SU-DHL-6 (cell line): ENCODE measurements at regions not wholly inside any gene's neighbourhood (a gene's known extent, or its start where the extent isn't known, plus 50 kb on each side); places are given as distances from the start of the nearest gene placed in this dataset.

Source experiments
- H2AFZ ChIP-seq: fragments of 200-600 bp; sonication (generic); 2 replicates; pipeline ENCODE4 v1.6.1; 2014; ENCODE audit warnings: low read depth, mild to moderate bottlenecking, moderate library complexity, mixed read lengths, antibody characterized with exemption, low read length; ENCODE audit not compliant: severe bottlenecking
- H3F3A ChIP-seq: fragments of 200-600 bp; shearing (Covaris generic); 2 replicates; pipeline ENCODE4 v1.6.0; 2016; ENCODE audit warnings: antibody characterized with exemption, mild to moderate bottlenecking; ENCODE audit not compliant: insufficient read depth
- H3K27ac ChIP-seq: fragments of 200-600 bp; sonication (generic); 2 replicates; pipeline ENCODE4 v1.5.1; 2016; ENCODE audit warnings: low read depth, mild to moderate bottlenecking, low read length, moderate library complexity, mixed read lengths
- H3K27me3 ChIP-seq: fragments of 200-600 bp; sonication (generic), shearing (Covaris generic); 2 replicates; pipeline ENCODE4 v1.6.0; 2014; ENCODE audit warnings: mild to moderate bottlenecking, low read length
- H3K36me3 ChIP-seq: fragments of 200-600 bp; sonication (generic); 2 replicates; pipeline ENCODE4 v1.6.1; 2014; ENCODE audit warnings: mild to moderate bottlenecking, low read length, mixed read lengths
- H3K4me2 ChIP-seq: fragments of 300-600, 200-600 bp; shearing (Covaris generic), sonication (generic); 2 replicates; pipeline ENCODE4 v1.6.0; 2014; ENCODE audit warnings: low read length, low read depth, mild to moderate bottlenecking; ENCODE audit not compliant: poor library complexity, severe bottlenecking
- H3K4me3 ChIP-seq: fragments of 200-600 bp; sonication (generic); 2 replicates; pipeline ENCODE4 v1.5.1; 2014; ENCODE audit warnings: antibody characterized with exemption, low read length, mild to moderate bottlenecking, mixed read lengths; ENCODE audit not compliant: insufficient read depth, poor library complexity, severe bottlenecking
- H3K79me2 ChIP-seq: fragments of 200-600 bp; sonication (generic); 2 replicates; pipeline ENCODE4 v1.6.1; 2014; ENCODE audit warnings: mild to moderate bottlenecking, low read length, moderate library complexity; ENCODE audit not compliant: insufficient read depth
- H3K9ac ChIP-seq: fragments of 200-600 bp; sonication (generic); 2 replicates; pipeline ENCODE4 v1.7.0; 2014; ENCODE audit warnings: mild to moderate bottlenecking, low read length
- H3K9me2 ChIP-seq: fragments of 200-600 bp; sonication (generic); replicated peaks from 2 replicates; pipeline ENCODE4 v1.6.1; 2014; ENCODE audit warnings: low read length; ENCODE audit not compliant: insufficient read depth
- H3K9me3 ChIP-seq: fragments of 200-600 bp; sonication (generic); 2 replicates; pipeline ENCODE4 v1.6.1; 2014; ENCODE audit warnings: low read length, mixed read lengths; ENCODE audit not compliant: insufficient read depth
- H4K20me1 ChIP-seq: fragments of 200-600 bp; sonication (generic); 2 replicates; pipeline ENCODE4 v1.6.1; 2014; ENCODE audit warnings: low read depth, mild to moderate bottlenecking, antibody characterized with exemption, low read length, moderate library complexity, mixed read lengths
- EZH2phosphoT487 ChIP-seq: fragments of 200-600 bp; sonication (generic), shearing (Covaris generic); conservative IDR thresholded peaks from 2 replicates; pipeline ENCODE4 v1.6.1; 2018; ENCODE audit warnings: mild to moderate bottlenecking, antibody characterized with exemption, low read length, moderate library complexity, mixed read lengths
- TF ChIP-seq, protein P1 (sequence below): fragments of 200-600 bp; sonication (generic); IDR thresholded peaks from one replicate; pipeline ENCODE4 v1.5.1; 2017; ENCODE audit warnings: antibody characterized with exemption, mild to moderate bottlenecking, low read length, moderate library complexity; ENCODE audit not compliant: insufficient read depth, poor library complexity, severe bottlenecking

DNA sequence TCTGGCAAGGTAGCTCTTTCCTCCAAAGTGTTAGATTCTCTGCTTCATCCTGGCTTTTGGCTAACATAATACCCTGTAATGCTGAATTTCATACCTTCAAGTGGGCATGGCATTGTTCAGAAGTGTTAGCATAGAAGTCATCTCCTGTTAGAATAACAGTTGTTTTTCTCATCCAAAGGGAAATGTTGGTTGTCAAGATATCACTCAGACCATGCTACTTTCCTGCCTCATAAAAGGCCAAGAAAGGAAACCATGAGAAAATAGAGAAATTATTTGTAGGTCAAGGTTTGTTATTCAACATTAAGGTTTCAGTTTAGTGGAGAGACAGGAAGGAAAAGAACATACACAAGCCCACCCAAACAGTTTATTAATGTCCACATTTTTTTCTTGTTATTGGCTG is 472.5 kb downstream of the ARHGEF28 start:
- H4K20me1 ChIP-seq: no peaks in the 10 kb centered on the region
- H3K4me2 ChIP-seq: no peak overlapping the region
- no peaks in the 10 kb centered on the region for H3K9me2 ChIP-seq
- no peaks in the 10 kb centered on the region for H3K9me3 ChIP-seq
- H3F3A ChIP-seq: no peaks in the 10 kb centered on the region
- no peak overlapping the region for H3K9ac ChIP-seq
- no peak overlapping the region for H3K4me3 ChIP-seq
- H3K79me2 ChIP-seq: no peaks in the 10 kb centered on the region
- H3K27me3 ChIP-seq: no peaks in the 10 kb centered on the region
- no peak overlapping the region for H3K27ac ChIP-seq
- H2AFZ ChIP-seq: no peak overlapping the region
- TF ChIP-seq EZH2phosphoT487: no peak
- TF ChIP-seq, protein P1, sequence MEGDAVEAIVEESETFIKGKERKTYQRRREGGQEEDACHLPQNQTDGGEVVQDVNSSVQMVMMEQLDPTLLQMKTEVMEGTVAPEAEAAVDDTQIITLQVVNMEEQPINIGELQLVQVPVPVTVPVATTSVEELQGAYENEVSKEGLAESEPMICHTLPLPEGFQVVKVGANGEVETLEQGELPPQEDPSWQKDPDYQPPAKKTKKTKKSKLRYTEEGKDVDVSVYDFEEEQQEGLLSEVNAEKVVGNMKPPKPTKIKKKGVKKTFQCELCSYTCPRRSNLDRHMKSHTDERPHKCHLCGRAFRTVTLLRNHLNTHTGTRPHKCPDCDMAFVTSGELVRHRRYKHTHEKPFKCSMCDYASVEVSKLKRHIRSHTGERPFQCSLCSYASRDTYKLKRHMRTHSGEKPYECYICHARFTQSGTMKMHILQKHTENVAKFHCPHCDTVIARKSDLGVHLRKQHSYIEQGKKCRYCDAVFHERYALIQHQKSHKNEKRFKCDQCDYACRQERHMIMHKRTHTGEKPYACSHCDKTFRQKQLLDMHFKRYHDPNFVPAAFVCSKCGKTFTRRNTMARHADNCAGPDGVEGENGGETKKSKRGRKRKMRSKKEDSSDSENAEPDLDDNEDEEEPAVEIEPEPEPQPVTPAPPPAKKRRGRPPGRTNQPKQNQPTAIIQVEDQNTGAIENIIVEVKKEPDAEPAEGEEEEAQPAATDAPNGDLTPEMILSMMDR: no peak
- H3K36me3 ChIP-seq: no peaks in the 10 kb centered on the region

DNA sequence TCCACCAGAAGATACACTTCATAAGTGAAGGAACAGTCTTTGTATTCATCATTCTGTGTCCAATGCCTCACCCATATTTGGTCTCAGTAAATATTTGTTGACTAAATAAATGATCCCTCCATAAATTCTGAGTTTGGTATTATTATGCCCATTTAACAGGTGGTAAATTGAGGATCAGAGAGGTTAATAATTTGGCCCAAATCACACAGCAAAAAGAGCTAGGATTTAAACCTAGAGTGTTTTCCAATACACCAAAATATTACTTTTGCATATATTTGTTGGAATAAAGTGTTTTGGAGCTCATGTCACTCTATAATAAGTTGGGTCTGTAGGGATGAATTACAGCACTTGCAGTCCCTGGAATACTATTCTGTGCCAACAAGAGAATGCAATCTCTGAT is 470.3 kb downstream of the ARHGEF28 start:
- H3K4me3 ChIP-seq: no peak overlapping the region
- H3F3A ChIP-seq: no peaks in the 10 kb centered on the region
- H2AFZ ChIP-seq: no peak overlapping the region
- no peaks in the 10 kb centered on the region for H3K36me3 ChIP-seq
- H4K20me1 ChIP-seq: no peaks in the 10 kb centered on the region
- no peak for TF ChIP-seq EZH2phosphoT487
- TF ChIP-seq, protein P1: no peak
- H3K9me2 ChIP-seq: no peaks in the 10 kb centered on the region
- H3K4me2 ChIP-seq: no peak overlapping the region
- no peak overlapping the region for H3K9ac ChIP-seq
- H3K27ac ChIP-seq: no peak overlapping the region
- H3K79me2 ChIP-seq: no peaks in the 10 kb centered on the region
- no peaks in the 10 kb centered on the region for H3K9me3 ChIP-seq
- H3K27me3 ChIP-seq: no peaks in the 10 kb centered on the region

DNA sequence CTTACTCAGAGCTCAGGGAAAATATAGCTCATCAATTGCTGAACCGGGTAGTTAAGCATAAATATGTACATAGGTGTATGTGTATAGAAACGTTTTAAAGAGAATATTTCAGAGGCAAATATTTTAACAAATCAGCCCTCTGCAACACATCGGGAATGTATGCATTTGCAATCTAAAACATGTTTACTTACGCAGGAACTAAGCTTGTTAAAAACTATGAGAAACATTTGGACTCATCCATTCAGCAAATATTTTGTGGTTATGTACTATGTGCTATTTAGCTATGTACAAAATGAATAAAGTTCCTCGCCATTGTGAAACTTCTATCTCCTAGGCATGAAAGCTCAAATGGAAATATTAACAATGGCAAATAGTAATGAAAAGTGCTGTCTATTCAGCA is 469.9 kb downstream of the ARHGEF28 start:
- TF ChIP-seq EZH2phosphoT487: no peak
- TF ChIP-seq, protein P1: no peak

DNA sequence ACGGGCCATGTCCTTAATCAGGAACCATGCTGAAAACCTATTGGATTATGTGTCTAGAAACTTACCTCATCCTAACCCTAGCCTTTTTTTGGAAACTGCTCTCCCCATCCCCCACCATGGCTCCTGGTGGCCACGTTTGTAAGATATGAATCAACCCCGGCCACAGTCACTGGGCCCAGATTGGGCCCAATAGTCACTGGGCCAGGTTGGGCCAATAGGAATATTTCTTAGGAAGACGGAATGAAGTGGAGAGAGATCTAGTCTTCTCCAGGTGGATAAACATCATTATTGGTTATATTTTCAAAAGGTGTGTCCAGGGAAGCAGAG is 468.7 kb downstream of the ARHGEF28 start:
- H3K27ac ChIP-seq: no peak overlapping the region
- no peak overlapping the region for H3K9ac ChIP-seq
- no peak overlapping the region for H2AFZ ChIP-seq
- no peaks in the 10 kb centered on the region for H3K79me2 ChIP-seq
- no peaks in the 10 kb centered on the region for H3K9me2 ChIP-seq
- no peak overlapping the region for H3K4me3 ChIP-seq
- H3K27me3 ChIP-seq: no peaks in the 10 kb centered on the region
- H4K20me1 ChIP-seq: no peaks in the 10 kb centered on the region
- no peaks in the 10 kb centered on the region for H3K9me3 ChIP-seq
- no peak for TF ChIP-seq EZH2phosphoT487
- TF ChIP-seq, protein P1: no peak
- H3K36me3 ChIP-seq: no peaks in the 10 kb centered on the region
- H3F3A ChIP-seq: no peaks in the 10 kb centered on the region
- no peak overlapping the region for H3K4me2 ChIP-seq

More for the DNA sequence above, 469.9 kb downstream of the ARHGEF28 start:
- no peak overlapping the region for H3K4me2 ChIP-seq
- H3F3A ChIP-seq: no peaks in the 10 kb centered on the region
- no peaks in the 10 kb centered on the region for H3K79me2 ChIP-seq
- H3K27ac ChIP-seq: no peak overlapping the region
- H3K9ac ChIP-seq: no peak overlapping the region
- no peaks in the 10 kb centered on the region for H3K9me2 ChIP-seq
- H2AFZ ChIP-seq: no peak overlapping the region
- no peaks in the 10 kb centered on the region for H4K20me1 ChIP-seq
- H3K27me3 ChIP-seq: no peaks in the 10 kb centered on the region
- no peaks in the 10 kb centered on the region for H3K36me3 ChIP-seq
- no peaks in the 10 kb centered on the region for H3K9me3 ChIP-seq
- H3K4me3 ChIP-seq: no peak overlapping the region
